ENCODE measurements at regions not wholly inside any gene's neighbourhood (a gene's known extent, or its start where the extent isn't known, plus 50 kb on each side); places are given as distances from the start of the nearest gene placed in this dataset.

- TF ChIP-seq POLR2A (IDR thresholded peaks at IDR 0.05) (no peak), CTCF (IDR thresholded peaks at IDR 0.05) (no peak)
These were observed 101.2 kb downstream of the MPP7 start for GRCh38 chr10:28201410-28202400.

Data from heart left ventricle (tissue), 13 donors.